ENCODE measurements at regions not wholly inside any gene's neighbourhood (a gene's known extent, or its start where the extent isn't known, plus 50 kb on each side); places are given as distances from the start of the nearest gene placed in this dataset.

- H3K4me1 ChIP-seq (ENCODE audit: control insufficient read depth, insufficient read depth, low read depth, low read length), result no peaks in the 10 kb centered on the region
Observed at GRCh38 chr7:94330269-94331020, 64.2 kb upstream of the COL1A2 start.

GRCh38 chr7:94332571-94332970 lies 62.1 kb upstream of the COL1A2 start:
- Histone ChIP-seq H3K36me3 (ENCODE audit: control insufficient read depth in 1 of 2, insufficient read depth in 2 of 2, low read depth in 1 of 2, low read length in 2 of 2) (no peaks in the 10 kb centered on the region), H4K8ac (ENCODE audit: low read length) (no peak overlapping the region), H2BK15ac (ENCODE audit: low read depth, poor library complexity, severe bottlenecking) (no peak overlapping the region), H3K27me3 (ENCODE audit: control insufficient read depth in 1 of 2, insufficient read depth in 1 of 2, low read length in 2 of 2) (no peaks in the 10 kb centered on the region), H3K4ac (ENCODE audit: low read depth in 1 of 2, low read length in 2 of 2) (no peak overlapping the region), H3K4me3 (ENCODE audit: insufficient read depth in 1 of 2, low read depth in 1 of 2, low read length in 2 of 2) (no peak overlapping the region), H2AK5ac (ENCODE audit: low read length, severe bottlenecking) (no peak overlapping the region), H3K9ac (ENCODE audit: low read length) (no peak overlapping the region), H2BK120ac (ENCODE audit: low read depth, low read length) (no peak overlapping the region), H3K23ac (ENCODE audit: low read length in 2 of 2) (no peak overlapping the region), H3K18ac (ENCODE audit: low read depth in 1 of 2, low read length in 2 of 2) (no peak overlapping the region), H3K27ac (ENCODE audit: low read length, poor library complexity, severe bottlenecking) (no peak overlapping the region), H2AFZ (ENCODE audit: low read depth, low read length) (no peak overlapping the region), H3K9me3 (ENCODE audit: control insufficient read depth, low read length) (no peaks in the 10 kb centered on the region), H2BK12ac (ENCODE audit: low read length in 2 of 2) (no peak overlapping the region), H3K4me1 (ENCODE audit: control insufficient read depth, insufficient read depth, low read depth, low read length) (no peaks in the 10 kb centered on the region), H3K79me1 (replicated peaks; ENCODE audit: low read length, poor library complexity, severe bottlenecking) (no peaks in the 10 kb centered on the region), H3K4me2 (ENCODE audit: low read length, poor library complexity, severe bottlenecking) (no peak overlapping the region), H3K14ac (ENCODE audit: low read length in 2 of 2) (no peak overlapping the region), H4K91ac (ENCODE audit: low read length) (no peak overlapping the region), H2BK5ac (ENCODE audit: low read depth, low read length, poor library complexity, severe bottlenecking) (no peak overlapping the region)
- no peak for DNase-seq
- 100% methylated on average over 2 of the region's 2 CpGs for WGBS

More at GRCh38 chr7:94330269-94331020, 64.2 kb upstream of the COL1A2 start:
- H3K27ac ChIP-seq (ENCODE audit: low read length, poor library complexity, severe bottlenecking), result no peak overlapping the region
- H3K4me2 ChIP-seq (ENCODE audit: low read length, poor library complexity, severe bottlenecking), result no peak overlapping the region
- no peaks in the 10 kb centered on the region for H3K79me1 ChIP-seq (replicated peaks; ENCODE audit: low read length, poor library complexity, severe bottlenecking)
- H3K18ac ChIP-seq (ENCODE audit: low read depth in 1 of 2, low read length in 2 of 2), result no peak overlapping the region
- H3K23ac ChIP-seq (ENCODE audit: low read length in 2 of 2), result no peak overlapping the region
- no peak overlapping the region for H3K4me3 ChIP-seq (ENCODE audit: insufficient read depth in 1 of 2, low read depth in 1 of 2, low read length in 2 of 2)
- DNase-seq, result no peak
- no peak overlapping the region for H2BK15ac ChIP-seq (ENCODE audit: low read depth, poor library complexity, severe bottlenecking)
- H3K4ac ChIP-seq (ENCODE audit: low read depth in 1 of 2, low read length in 2 of 2), result no peak overlapping the region
- no peak overlapping the region for H2BK5ac ChIP-seq (ENCODE audit: low read depth, low read length, poor library complexity, severe bottlenecking)
- no peak overlapping the region for H3K14ac ChIP-seq (ENCODE audit: low read length in 2 of 2)
- H2AFZ ChIP-seq (ENCODE audit: low read depth, low read length), result no peak overlapping the region
- WGBS, result 72% methylated on average over 5 of the region's 7 CpGs
- no peak overlapping the region for H4K8ac ChIP-seq (ENCODE audit: low read length)
- H3K36me3 ChIP-seq (ENCODE audit: control insufficient read depth in 1 of 2, insufficient read depth in 2 of 2, low read depth in 1 of 2, low read length in 2 of 2), result no peaks in the 10 kb centered on the region
- H3K9me3 ChIP-seq (ENCODE audit: control insufficient read depth, low read length), result no peaks in the 10 kb centered on the region
- H3K9ac ChIP-seq (ENCODE audit: low read length), result no peak overlapping the region
- H2BK120ac ChIP-seq (ENCODE audit: low read depth, low read length), result no peak overlapping the region
- H4K91ac ChIP-seq (ENCODE audit: low read length), result no peak overlapping the region
- H3K27me3 ChIP-seq (ENCODE audit: control insufficient read depth in 1 of 2, insufficient read depth in 1 of 2, low read length in 2 of 2), result no peaks in the 10 kb centered on the region
- peak overlapping the region in 1 of 2 experiments; percentile 42 for H2BK12ac ChIP-seq (ENCODE audit: low read length in 2 of 2)
- no peak overlapping the region for H2AK5ac ChIP-seq (ENCODE audit: low read length, severe bottlenecking)

- H3K9ac ChIP-seq (ENCODE audit: low read length), result no peak overlapping the region
- H4K91ac ChIP-seq (ENCODE audit: low read length), result no peak overlapping the region
- H4K8ac ChIP-seq (ENCODE audit: low read length), result no peak overlapping the region
- no peak for DNase-seq
- H2AFZ ChIP-seq (ENCODE audit: low read depth, low read length), result no peak overlapping the region
- H3K4ac ChIP-seq (ENCODE audit: low read depth in 1 of 2, low read length in 2 of 2), result no peak overlapping the region
- H2AK5ac ChIP-seq (ENCODE audit: low read length, severe bottlenecking), result no peak overlapping the region
- no peaks in the 10 kb centered on the region for H3K9me3 ChIP-seq (ENCODE audit: control insufficient read depth, low read length)
- no peak overlapping the region for H3K14ac ChIP-seq (ENCODE audit: low read length in 2 of 2)
- H3K4me1 ChIP-seq (ENCODE audit: control insufficient read depth, insufficient read depth, low read depth, low read length), result no peaks in the 10 kb centered on the region
- H3K27me3 ChIP-seq (ENCODE audit: control insufficient read depth in 1 of 2, insufficient read depth in 1 of 2, low read length in 2 of 2), result no peaks in the 10 kb centered on the region
- H3K23ac ChIP-seq (ENCODE audit: low read length in 2 of 2), result no peak overlapping the region
- H3K4me2 ChIP-seq (ENCODE audit: low read length, poor library complexity, severe bottlenecking), result no peak overlapping the region
- H2BK15ac ChIP-seq (ENCODE audit: low read depth, poor library complexity, severe bottlenecking), result no peak overlapping the region
- H3K79me1 ChIP-seq (replicated peaks; ENCODE audit: low read length, poor library complexity, severe bottlenecking), result no peaks in the 10 kb centered on the region
- no peaks in the 10 kb centered on the region for H3K36me3 ChIP-seq (ENCODE audit: control insufficient read depth in 1 of 2, insufficient read depth in 2 of 2, low read depth in 1 of 2, low read length in 2 of 2)
- H2BK12ac ChIP-seq (ENCODE audit: low read length in 2 of 2), result peak overlapping the region in 1 of 2 experiments; percentile 48
- H3K27ac ChIP-seq (ENCODE audit: low read length, poor library complexity, severe bottlenecking), result no peak overlapping the region
- no peak overlapping the region for H2BK5ac ChIP-seq (ENCODE audit: low read depth, low read length, poor library complexity, severe bottlenecking)
- no peak overlapping the region for H2BK120ac ChIP-seq (ENCODE audit: low read depth, low read length)
- H3K18ac ChIP-seq (ENCODE audit: low read depth in 1 of 2, low read length in 2 of 2), result no peak overlapping the region
- H3K4me3 ChIP-seq (ENCODE audit: insufficient read depth in 1 of 2, low read depth in 1 of 2, low read length in 2 of 2), result no peak overlapping the region
Observed at GRCh38 chr7:94333810-94334209, 60.9 kb upstream of the COL1A2 start.

- H3K9me3 ChIP-seq (ENCODE audit: control insufficient read depth, low read length), result no peaks in the 10 kb centered on the region
- H2AK5ac ChIP-seq (ENCODE audit: low read length, severe bottlenecking), result no peak overlapping the region
- no peak overlapping the region for H3K14ac ChIP-seq (ENCODE audit: low read length in 2 of 2)
- no peak overlapping the region for H3K23ac ChIP-seq (ENCODE audit: low read length in 2 of 2)
- no peak overlapping the region for H3K9ac ChIP-seq (ENCODE audit: low read length)
- no peak overlapping the region for H3K4me3 ChIP-seq (ENCODE audit: insufficient read depth in 1 of 2, low read depth in 1 of 2, low read length in 2 of 2)
- no peak overlapping the region for H2BK120ac ChIP-seq (ENCODE audit: low read depth, low read length)
- H4K8ac ChIP-seq (ENCODE audit: low read length), result no peak overlapping the region
- H2BK5ac ChIP-seq (ENCODE audit: low read depth, low read length, poor library complexity, severe bottlenecking), result no peak overlapping the region
- H3K27ac ChIP-seq (ENCODE audit: low read length, poor library complexity, severe bottlenecking), result peak overlapping the region; percentile 14
- H3K27me3 ChIP-seq (ENCODE audit: control insufficient read depth in 1 of 2, insufficient read depth in 1 of 2, low read length in 2 of 2), result no peaks in the 10 kb centered on the region
- H3K4me1 ChIP-seq (ENCODE audit: control insufficient read depth, insufficient read depth, low read depth, low read length), result no peaks in the 10 kb centered on the region
- peak; percentile 32 for DNase-seq
- no peaks in the 10 kb centered on the region for H3K79me1 ChIP-seq (replicated peaks; ENCODE audit: low read length, poor library complexity, severe bottlenecking)
- no peaks in the 10 kb centered on the region for H3K36me3 ChIP-seq (ENCODE audit: control insufficient read depth in 1 of 2, insufficient read depth in 2 of 2, low read depth in 1 of 2, low read length in 2 of 2)
- H3K4ac ChIP-seq (ENCODE audit: low read depth in 1 of 2, low read length in 2 of 2), result no peak overlapping the region
- H2BK12ac ChIP-seq (ENCODE audit: low read length in 2 of 2), result no peak overlapping the region
- H2AFZ ChIP-seq (ENCODE audit: low read depth, low read length), result no peak overlapping the region
- no peak overlapping the region for H2BK15ac ChIP-seq (ENCODE audit: low read depth, poor library complexity, severe bottlenecking)
- no peak overlapping the region for H3K4me2 ChIP-seq (ENCODE audit: low read length, poor library complexity, severe bottlenecking)
- no peak overlapping the region for H3K18ac ChIP-seq (ENCODE audit: low read depth in 1 of 2, low read length in 2 of 2)
- no peak overlapping the region for H4K91ac ChIP-seq (ENCODE audit: low read length)
- no CpG with 5 or more reads among the region's 1 CpG for WGBS
Observed at GRCh38 chr7:94335586-94335985, 59.1 kb upstream of the COL1A2 start.

All from mesenchymal stem cell (in vitro differentiated cells and primary cell).